Parathyroid adenoma (tissue), 2 donors: ENCODE measurements at regions not wholly inside any gene's neighbourhood (a gene's known extent, or its start where the extent isn't known, plus 50 kb on each side); places are given as distances from the start of the nearest gene placed in this dataset.

Experiments used
- H2AFZ ChIP-seq: fragments of 300-600 bp; sonication (generic); one replicate; pipeline ENCODE4 v1.7.0; 2017; ENCODE audit warnings: antibody characterized with exemption, mild to moderate bottlenecking
- H3K27ac ChIP-seq: fragments of 300-600 bp; sonication (generic); one replicate; pipeline ENCODE4 v1.7.0; 2017
- H3K27me3 ChIP-seq: fragments of 300-600 bp; sonication (generic); one replicate; pipeline ENCODE4 v1.7.0; 2017; ENCODE audit warnings: low read length; ENCODE audit not compliant: control insufficient read depth, insufficient read depth
- H3K36me3 ChIP-seq: fragments of 300-600 bp; sonication (generic); one replicate; pipeline ENCODE4 v1.7.0; 2017; ENCODE audit warnings: low read length; ENCODE audit not compliant: control insufficient read depth, insufficient read depth
- H3K4me1 ChIP-seq: fragments of 300-600 bp; sonication (generic); one replicate; pipeline ENCODE4 v1.7.0; 2017; ENCODE audit warnings: control low read depth
- H3K4me2 ChIP-seq: fragments of 300-600 bp; sonication (generic); one replicate; pipeline ENCODE4 v1.7.0; 2017; ENCODE audit warnings: low read length
- H3K4me3 ChIP-seq: fragments of 300-600 bp; sonication (generic); one replicate; pipeline ENCODE4 v1.7.0; 2017; ENCODE audit warnings: low read depth, low read length
- H3K79me2 ChIP-seq: fragments of 300-600 bp; sonication (generic); one replicate; pipeline ENCODE4 v1.7.0; 2017; ENCODE audit warnings: control low read depth
- H3K9ac ChIP-seq: fragments of 300-600 bp; sonication (generic); one replicate; pipeline ENCODE4 v1.7.0; 2017; ENCODE audit warnings: mild to moderate bottlenecking
- H3K9me3 ChIP-seq: fragments of 300-600 bp; sonication (generic); one replicate; pipeline ENCODE4 v1.7.0; 2017; ENCODE audit warnings: low read length; ENCODE audit not compliant: control insufficient read depth
- TF ChIP-seq, protein P1 (sequence below): fragments of 300-600 bp; sonication (generic); IDR thresholded peaks from one replicate; pipeline ENCODE4 v1.7.0; 2017; ENCODE audit warnings: antibody characterized with exemption, mild to moderate bottlenecking
- donor health status: primary hyperparathyroidism.

DNA sequence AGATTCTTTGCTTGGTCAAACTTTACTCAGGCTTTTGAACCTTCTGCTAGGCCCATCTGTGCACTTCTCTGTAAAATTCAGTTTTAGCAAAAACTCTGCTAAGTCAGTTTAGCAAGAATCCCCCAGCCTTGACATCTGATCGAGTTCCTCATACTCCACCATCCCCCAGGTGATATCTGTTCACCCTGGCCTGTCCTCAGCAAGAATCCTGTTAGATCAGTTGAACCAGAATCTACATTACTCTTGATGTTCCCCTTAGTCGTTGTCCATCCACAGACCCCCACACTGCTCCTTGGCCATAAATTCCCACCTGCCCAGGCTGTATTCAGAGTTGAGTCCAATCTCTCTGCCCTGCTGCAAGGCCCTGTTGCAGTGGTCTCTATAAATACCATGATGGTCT lies 162.6 kb downstream of the ZNF674 start:
- no peak overlapping the region for H3K4me3 ChIP-seq
- no peak overlapping the region for H3K27ac ChIP-seq
- H2AFZ ChIP-seq: no peak overlapping the region
- H3K4me1 ChIP-seq: no peaks in the 10 kb centered on the region
- H3K9me3 ChIP-seq: no peaks in the 10 kb centered on the region
- TF ChIP-seq, protein P1, sequence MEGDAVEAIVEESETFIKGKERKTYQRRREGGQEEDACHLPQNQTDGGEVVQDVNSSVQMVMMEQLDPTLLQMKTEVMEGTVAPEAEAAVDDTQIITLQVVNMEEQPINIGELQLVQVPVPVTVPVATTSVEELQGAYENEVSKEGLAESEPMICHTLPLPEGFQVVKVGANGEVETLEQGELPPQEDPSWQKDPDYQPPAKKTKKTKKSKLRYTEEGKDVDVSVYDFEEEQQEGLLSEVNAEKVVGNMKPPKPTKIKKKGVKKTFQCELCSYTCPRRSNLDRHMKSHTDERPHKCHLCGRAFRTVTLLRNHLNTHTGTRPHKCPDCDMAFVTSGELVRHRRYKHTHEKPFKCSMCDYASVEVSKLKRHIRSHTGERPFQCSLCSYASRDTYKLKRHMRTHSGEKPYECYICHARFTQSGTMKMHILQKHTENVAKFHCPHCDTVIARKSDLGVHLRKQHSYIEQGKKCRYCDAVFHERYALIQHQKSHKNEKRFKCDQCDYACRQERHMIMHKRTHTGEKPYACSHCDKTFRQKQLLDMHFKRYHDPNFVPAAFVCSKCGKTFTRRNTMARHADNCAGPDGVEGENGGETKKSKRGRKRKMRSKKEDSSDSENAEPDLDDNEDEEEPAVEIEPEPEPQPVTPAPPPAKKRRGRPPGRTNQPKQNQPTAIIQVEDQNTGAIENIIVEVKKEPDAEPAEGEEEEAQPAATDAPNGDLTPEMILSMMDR: no peak
- no peaks in the 10 kb centered on the region for H3K36me3 ChIP-seq
- H3K79me2 ChIP-seq: no peaks in the 10 kb centered on the region
- H3K27me3 ChIP-seq: no peaks in the 10 kb centered on the region
- H3K4me2 ChIP-seq: no peak overlapping the region
- no peak overlapping the region for H3K9ac ChIP-seq

DNA sequence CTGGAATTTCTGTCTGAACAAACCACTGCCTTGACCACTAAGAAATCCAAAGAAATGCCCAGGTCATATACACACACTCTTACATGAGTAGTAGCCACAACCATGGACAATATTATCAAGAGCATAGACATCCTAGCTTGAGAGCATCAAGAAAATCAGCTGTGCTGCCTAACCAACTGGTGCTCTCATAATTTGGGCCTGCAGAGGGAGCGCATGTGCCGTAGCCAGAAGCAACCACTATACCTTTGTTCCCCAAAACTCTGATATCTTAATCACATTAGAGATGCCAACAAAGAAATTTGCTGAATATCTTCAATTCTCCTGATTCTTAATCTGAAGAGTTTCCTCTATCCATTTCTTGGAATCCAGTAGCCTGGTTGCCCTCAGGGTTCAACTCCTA lies 163.6 kb downstream of the ZNF674 start:
- Histone ChIP-seq H3K9ac (no peak overlapping the region), H3K4me1 (no peaks in the 10 kb centered on the region), H3K27ac (no peak overlapping the region), H3K4me3 (no peak overlapping the region), H3K36me3 (no peaks in the 10 kb centered on the region), H3K9me3 (no peaks in the 10 kb centered on the region), H3K4me2 (no peak overlapping the region), H3K79me2 (no peaks in the 10 kb centered on the region), H3K27me3 (no peaks in the 10 kb centered on the region), H2AFZ (no peak overlapping the region)
- TF ChIP-seq, protein P1: peak; percentile 24

DNA sequence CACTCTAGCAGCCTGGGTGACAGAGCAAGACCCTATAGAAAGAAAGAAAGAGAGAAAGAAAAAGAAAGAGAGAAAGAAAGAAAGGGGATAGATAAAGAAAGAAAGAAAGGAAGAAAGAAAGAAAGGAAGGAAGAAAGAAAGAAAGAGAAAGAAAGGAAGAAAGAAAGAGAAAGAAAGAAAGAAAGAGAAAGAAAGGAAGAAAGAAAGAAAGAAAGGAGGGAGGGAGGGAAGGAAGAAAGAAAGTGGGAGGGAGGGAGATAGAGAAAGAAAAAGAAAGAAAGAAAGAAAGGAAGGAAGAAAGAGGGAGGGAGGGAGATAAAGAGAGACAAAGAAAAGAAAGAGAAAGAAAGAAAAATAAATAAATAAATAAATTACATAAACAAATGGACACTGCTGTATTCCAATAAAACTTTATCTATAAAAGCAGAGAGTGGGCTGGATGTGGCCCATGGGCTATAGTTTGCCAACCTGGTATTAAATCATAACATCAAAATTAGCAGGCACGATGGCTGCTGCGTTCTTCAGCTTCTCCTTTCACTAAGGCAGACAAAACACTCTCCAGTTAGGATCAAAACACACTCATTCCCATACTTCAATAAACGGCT lies 165.0 kb downstream of the ZNF674 start:
- H3K4me1 ChIP-seq: no peaks in the 10 kb centered on the region
- TF ChIP-seq, protein P1: no peak
- H3K36me3 ChIP-seq: no peaks in the 10 kb centered on the region
- no peak overlapping the region for H3K4me3 ChIP-seq
- H3K27ac ChIP-seq: no peak overlapping the region
- no peaks in the 10 kb centered on the region for H3K9me3 ChIP-seq
- no peaks in the 10 kb centered on the region for H3K27me3 ChIP-seq
- no peak overlapping the region for H3K9ac ChIP-seq
- no peak overlapping the region for H2AFZ ChIP-seq
- no peak overlapping the region for H3K4me2 ChIP-seq
- no peaks in the 10 kb centered on the region for H3K79me2 ChIP-seq

DNA sequence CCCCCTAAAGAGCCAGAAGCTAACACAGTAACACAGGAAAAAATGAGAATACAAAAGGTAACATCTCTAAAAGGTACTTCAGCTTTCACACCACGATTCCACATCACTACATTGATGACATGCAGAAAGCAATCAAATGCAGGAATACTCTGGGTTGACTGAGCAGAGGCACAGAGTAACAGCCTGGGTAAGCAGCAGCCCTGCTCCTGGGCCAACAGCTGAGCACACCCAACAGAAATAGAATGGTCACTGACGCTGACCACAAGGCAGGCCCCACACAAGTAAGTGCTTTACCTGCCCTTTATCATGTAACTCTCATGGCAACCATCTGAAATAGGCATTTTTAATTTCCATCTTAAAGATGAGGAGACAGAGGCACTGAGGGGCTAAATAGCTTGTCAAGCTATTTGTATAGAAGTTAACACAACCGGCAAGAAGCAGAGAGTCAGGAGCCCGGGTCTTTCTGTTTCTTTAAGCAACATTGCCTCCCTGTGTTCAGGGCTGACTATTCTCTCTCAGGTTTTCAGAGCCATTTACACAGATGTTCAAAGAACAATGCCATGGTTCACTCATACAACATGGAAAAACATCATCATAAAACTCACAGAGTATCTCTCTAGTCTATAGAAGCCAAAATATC lies 168.9 kb downstream of the ZNF674 start:
- H3K27ac ChIP-seq: no peak overlapping the region
- no peak overlapping the region for H3K9ac ChIP-seq
- H3K4me2 ChIP-seq: no peak overlapping the region
- H3K36me3 ChIP-seq: no peaks in the 10 kb centered on the region
- peak overlapping the region; percentile 7 for H2AFZ ChIP-seq
- TF ChIP-seq, protein P1: peak; percentile 20
- H3K27me3 ChIP-seq: no peaks in the 10 kb centered on the region
- H3K9me3 ChIP-seq: no peaks in the 10 kb centered on the region
- no peak overlapping the region for H3K4me3 ChIP-seq
- no peaks in the 10 kb centered on the region for H3K4me1 ChIP-seq
- no peaks in the 10 kb centered on the region for H3K79me2 ChIP-seq

DNA sequence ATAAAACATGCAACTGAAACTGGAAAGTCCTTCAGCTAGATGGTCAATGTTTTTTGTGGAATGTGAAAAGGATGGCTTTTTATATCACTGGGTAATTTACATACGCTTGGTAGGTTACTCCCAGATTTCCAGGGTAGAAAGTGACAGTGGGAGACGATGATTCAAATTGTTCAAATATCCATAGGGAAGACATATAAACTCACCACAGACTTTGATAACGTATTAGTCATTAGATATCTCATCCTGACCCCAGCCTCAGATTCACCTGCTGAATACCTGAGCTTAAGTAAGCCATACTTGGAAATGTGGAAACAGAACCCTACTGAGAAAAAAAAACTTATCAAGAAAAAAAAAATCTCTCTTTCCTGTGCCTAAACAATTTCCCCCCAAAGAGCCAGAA lies 169.4 kb downstream of the ZNF674 start:
- H2AFZ ChIP-seq: peak overlapping the region; percentile 7
- no peaks in the 10 kb centered on the region for H3K79me2 ChIP-seq
- H3K4me1 ChIP-seq: no peaks in the 10 kb centered on the region
- no peaks in the 10 kb centered on the region for H3K9me3 ChIP-seq
- H3K36me3 ChIP-seq: no peaks in the 10 kb centered on the region
- H3K4me3 ChIP-seq: no peak overlapping the region
- H3K27ac ChIP-seq: no peak overlapping the region
- H3K9ac ChIP-seq: no peak overlapping the region
- TF ChIP-seq, protein P1: no peak
- no peak overlapping the region for H3K4me2 ChIP-seq
- no peaks in the 10 kb centered on the region for H3K27me3 ChIP-seq
